Suprapubic skin (tissue), 3 donors: ENCODE measurements at regions not wholly inside any gene's neighbourhood (a gene's known extent, or its start where the extent isn't known, plus 50 kb on each side); places are given as distances from the start of the nearest gene placed in this dataset.

Source experiments
- POLR2AphosphoS5 ChIP-seq, 3 donors: sonication (generic); formaldehyde crosslinking; IDR thresholded peaks; one replicate each; pipeline ENCODE4 v1.6.1; 2017; ENCODE audit warnings: antibody characterized with exemption in 3 of 3
- TF ChIP-seq, protein P1 (sequence below), 2 donors: fragments of 200-600 bp in 1 of 2; fragments of 450-650 bp in 1 of 2; sonication (generic) in 1 of 2; IDR thresholded peaks; one replicate each; pipeline ENCODE4 v1.5.1; 2016 to 2019; ENCODE audit warnings: antibody characterized with exemption in 2 of 2, mild to moderate bottlenecking in 1 of 2, moderate library complexity in 1 of 2

DNA sequence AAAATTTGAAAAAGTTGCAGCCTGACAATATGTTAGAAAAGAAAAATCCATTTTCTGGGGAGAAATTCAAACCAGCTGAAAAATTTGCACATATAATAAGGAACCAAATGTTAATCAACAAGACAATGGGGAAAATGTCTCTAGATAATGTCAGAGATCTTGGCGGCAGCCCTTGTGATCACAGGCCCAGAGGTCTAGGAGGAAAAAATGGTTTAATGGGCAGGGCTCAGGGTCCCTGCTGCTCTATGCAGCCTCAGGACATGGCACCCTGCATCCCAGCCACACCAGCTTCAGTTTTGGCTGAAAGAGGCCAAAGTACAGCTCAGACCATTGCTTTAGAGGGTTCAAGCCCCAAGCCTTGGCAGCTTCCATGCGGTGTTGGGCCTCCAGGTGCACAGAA, 701.9 kb downstream of the IGSF11 start:
- TF ChIP-seq POLR2AphosphoS5 (IDR thresholded peaks at IDR 0.05) = no peak
- TF ChIP-seq, protein P1, sequence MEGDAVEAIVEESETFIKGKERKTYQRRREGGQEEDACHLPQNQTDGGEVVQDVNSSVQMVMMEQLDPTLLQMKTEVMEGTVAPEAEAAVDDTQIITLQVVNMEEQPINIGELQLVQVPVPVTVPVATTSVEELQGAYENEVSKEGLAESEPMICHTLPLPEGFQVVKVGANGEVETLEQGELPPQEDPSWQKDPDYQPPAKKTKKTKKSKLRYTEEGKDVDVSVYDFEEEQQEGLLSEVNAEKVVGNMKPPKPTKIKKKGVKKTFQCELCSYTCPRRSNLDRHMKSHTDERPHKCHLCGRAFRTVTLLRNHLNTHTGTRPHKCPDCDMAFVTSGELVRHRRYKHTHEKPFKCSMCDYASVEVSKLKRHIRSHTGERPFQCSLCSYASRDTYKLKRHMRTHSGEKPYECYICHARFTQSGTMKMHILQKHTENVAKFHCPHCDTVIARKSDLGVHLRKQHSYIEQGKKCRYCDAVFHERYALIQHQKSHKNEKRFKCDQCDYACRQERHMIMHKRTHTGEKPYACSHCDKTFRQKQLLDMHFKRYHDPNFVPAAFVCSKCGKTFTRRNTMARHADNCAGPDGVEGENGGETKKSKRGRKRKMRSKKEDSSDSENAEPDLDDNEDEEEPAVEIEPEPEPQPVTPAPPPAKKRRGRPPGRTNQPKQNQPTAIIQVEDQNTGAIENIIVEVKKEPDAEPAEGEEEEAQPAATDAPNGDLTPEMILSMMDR (IDR thresholded peaks at IDR 0.05) = no peak
